ENCODE measurements at regions not wholly inside any gene's neighbourhood (a gene's known extent, or its start where the extent isn't known, plus 50 kb on each side); places are given as distances from the start of the nearest gene placed in this dataset.

GRCh38 chr10:123565691-123566660, 100.2 kb upstream of the GPR26 start:
- Histone ChIP-seq H3K79me2 (ENCODE audit: control insufficient read depth, insufficient read depth, low read length) (no peaks in the 10 kb centered on the region), H3K4me1 (ENCODE audit: control insufficient read depth, extremely low read depth, insufficient read depth, low read length) (no peaks in the 10 kb centered on the region), H4K20me1 (ENCODE audit: control insufficient read depth, extremely low read depth, insufficient read depth, low read length) (no peaks in the 10 kb centered on the region), H3K9ac (ENCODE audit: control insufficient read depth, extremely low read depth, insufficient read depth, low read length) (no peak overlapping the region), H3K4me2 (ENCODE audit: control insufficient read depth, extremely low read depth, insufficient read depth, low read depth, low read length) (no peak overlapping the region), H3K9me3 (ENCODE audit: control insufficient read depth, low read depth, low read length) (no peaks in the 10 kb centered on the region), H3K27ac (ENCODE audit: control insufficient read depth, insufficient read depth, low read length) (no peak overlapping the region), H3K9me1 (ENCODE audit: control insufficient read depth, extremely low read depth, insufficient read depth, low read length) (no peaks in the 10 kb centered on the region), H2AFZ (ENCODE audit: control insufficient read depth, low read length) (no peak overlapping the region), H3K4me3 (ENCODE audit: control insufficient read depth in 2 of 3, extremely low read depth in 1 of 3, insufficient read depth in 2 of 3, low read depth in 1 of 3, low read length in 3 of 3) (no peak overlapping the region), H3K36me3 (ENCODE audit: control insufficient read depth in 2 of 2, extremely low read depth in 1 of 2, insufficient read depth in 2 of 2, low read length in 2 of 2) (no peaks in the 10 kb centered on the region), H3K27me3 (ENCODE audit: control insufficient read depth, extremely low read depth, insufficient read depth, low read length) (peaks cover under 1% of the 10 kb centered on the region)
- FAIRE-seq (no peak), DNase-seq (ENCODE audit: low read depth, low spot score) (no peak)
- dilution Hi-C loops (cut with MboI; ENCODE audit: extremely low pct_ligation_motif_present, low sequenced_read_pairs), result no loop called here
- TF ChIP-seq EZH2 (IDR thresholded peaks at IDR 0.05; ENCODE audit: low read length) (no peak), CTCF (optimal IDR thresholded peaks at IDR 0.05 in 1 of 3, IDR thresholded peaks at IDR 0.05 in 1 of 3, conservative IDR thresholded peaks at IDR 0.05 in 1 of 3; ENCODE audit: extremely low read depth in 1 of 3, insufficient read depth in 2 of 3, low read length in 3 of 3) (no peak)

GRCh38 chr10:123567984-123568739, 98.0 kb upstream of the GPR26 start:
- no peaks in the 10 kb centered on the region for H3K36me3 ChIP-seq (ENCODE audit: control insufficient read depth in 2 of 2, extremely low read depth in 1 of 2, insufficient read depth in 2 of 2, low read length in 2 of 2)
- dilution Hi-C loops (cut with MboI; ENCODE audit: extremely low pct_ligation_motif_present, low sequenced_read_pairs), result no loop called here
- no peak for TF ChIP-seq EZH2 (IDR thresholded peaks at IDR 0.05; ENCODE audit: low read length)
- no peak for TF ChIP-seq CTCF (optimal IDR thresholded peaks at IDR 0.05 in 1 of 3, IDR thresholded peaks at IDR 0.05 in 1 of 3, conservative IDR thresholded peaks at IDR 0.05 in 1 of 3; ENCODE audit: extremely low read depth in 1 of 3, insufficient read depth in 2 of 3, low read length in 3 of 3)
- H3K79me2 ChIP-seq (ENCODE audit: control insufficient read depth, insufficient read depth, low read length), result no peaks in the 10 kb centered on the region
- H3K9me1 ChIP-seq (ENCODE audit: control insufficient read depth, extremely low read depth, insufficient read depth, low read length), result no peaks in the 10 kb centered on the region
- no peak overlapping the region for H3K9ac ChIP-seq (ENCODE audit: control insufficient read depth, extremely low read depth, insufficient read depth, low read length)
- H3K9me3 ChIP-seq (ENCODE audit: control insufficient read depth, low read depth, low read length), result no peaks in the 10 kb centered on the region
- no peaks in the 10 kb centered on the region for H4K20me1 ChIP-seq (ENCODE audit: control insufficient read depth, extremely low read depth, insufficient read depth, low read length)
- no peak overlapping the region for H3K4me3 ChIP-seq (ENCODE audit: control insufficient read depth in 2 of 3, extremely low read depth in 1 of 3, insufficient read depth in 2 of 3, low read depth in 1 of 3, low read length in 3 of 3)
- H2AFZ ChIP-seq (ENCODE audit: control insufficient read depth, low read length), result no peak overlapping the region
- DNase-seq (ENCODE audit: low read depth, low spot score) (no peak), FAIRE-seq (no peak)
- no peak overlapping the region for H3K4me2 ChIP-seq (ENCODE audit: control insufficient read depth, extremely low read depth, insufficient read depth, low read depth, low read length)
- H3K4me1 ChIP-seq (ENCODE audit: control insufficient read depth, extremely low read depth, insufficient read depth, low read length), result no peaks in the 10 kb centered on the region
- H3K27me3 ChIP-seq (ENCODE audit: control insufficient read depth, extremely low read depth, insufficient read depth, low read length), result peaks cover 13% of the 10 kb centered on the region
- no peak overlapping the region for H3K27ac ChIP-seq (ENCODE audit: control insufficient read depth, insufficient read depth, low read length)
